Neuron (in vitro differentiated cells): ENCODE measurements at regions not wholly inside any gene's neighbourhood (a gene's known extent, or its start where the extent isn't known, plus 50 kb on each side); places are given as distances from the start of the nearest gene placed in this dataset.
"Not testable (repeated sequence)": the region's sequence is repeated elsewhere in the genome, so short reads cannot be mapped to it uniquely, and the experiment has no call there.

Experiments
- H2AFZ ChIP-seq: one replicate; pipeline ENCODE4 v1.6.1; 2013; ENCODE audit warnings: low read depth, mild to moderate bottlenecking, inconsistent platforms, low read length, moderate library complexity
- H3K27me3 ChIP-seq: one replicate; pipeline ENCODE4 v1.6.1; 2013; ENCODE audit warnings: low read length; ENCODE audit not compliant: insufficient read depth
- H3K36me3 ChIP-seq: one replicate; pipeline ENCODE4 v1.6.1; 2013; ENCODE audit warnings: low read length; ENCODE audit not compliant: insufficient read depth
- H3K4me1 ChIP-seq: one replicate; pipeline ENCODE4 v1.6.1; 2013; ENCODE audit warnings: low read length; ENCODE audit not compliant: insufficient read depth
- H3K4me3 ChIP-seq: 2 replicates; pipeline ENCODE4 v1.5.1; 2013; ENCODE audit warnings: mild to moderate bottlenecking, low read length, moderate library complexity
- H3K9me3 ChIP-seq: one replicate; pipeline ENCODE4 v1.6.1; 2013; ENCODE audit warnings: low read length

DNA sequence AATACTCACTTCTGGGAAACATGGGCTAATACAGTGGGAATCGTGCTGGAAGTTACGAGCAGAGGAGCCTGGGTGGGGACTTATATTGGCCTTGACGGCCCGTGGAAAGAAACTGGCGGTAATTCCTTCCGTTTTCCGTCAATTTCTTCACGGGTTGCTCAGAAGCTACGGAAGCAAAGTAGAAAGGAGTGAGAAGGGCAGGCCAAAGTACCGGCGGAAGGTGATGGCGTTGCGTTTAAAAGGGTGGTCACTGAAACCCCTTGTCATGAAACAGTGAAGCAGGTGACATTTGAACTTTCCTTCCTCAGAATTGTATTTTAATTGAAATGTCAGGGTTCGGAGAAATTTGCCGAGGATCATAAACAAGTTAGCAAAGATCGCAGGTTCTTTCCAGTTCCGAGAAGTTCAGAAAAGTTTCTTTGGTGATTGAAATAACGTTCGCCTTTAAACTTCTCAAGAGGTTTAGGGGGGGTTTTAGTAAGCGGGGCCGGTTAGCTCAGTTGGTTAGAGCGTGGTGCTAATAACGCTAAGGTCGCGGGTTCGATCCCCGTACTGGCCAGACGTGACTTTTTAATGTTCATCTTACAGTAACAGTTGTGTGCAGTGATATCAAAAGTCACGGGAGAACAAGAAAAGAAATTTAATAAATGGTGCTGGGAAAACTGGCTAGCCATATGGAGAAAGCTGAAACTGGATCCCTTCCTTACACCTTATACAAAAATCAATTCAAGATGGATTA, 96.7 kb upstream of the ZNF322 start:
- H3K36me3 ChIP-seq, H3K9me3 ChIP-seq, H3K27me3 ChIP-seq, H2AFZ ChIP-seq, H3K4me1 ChIP-seq: not testable (repeated sequence)
- peak overlapping the region; percentile 28 for H3K4me3 ChIP-seq

DNA sequence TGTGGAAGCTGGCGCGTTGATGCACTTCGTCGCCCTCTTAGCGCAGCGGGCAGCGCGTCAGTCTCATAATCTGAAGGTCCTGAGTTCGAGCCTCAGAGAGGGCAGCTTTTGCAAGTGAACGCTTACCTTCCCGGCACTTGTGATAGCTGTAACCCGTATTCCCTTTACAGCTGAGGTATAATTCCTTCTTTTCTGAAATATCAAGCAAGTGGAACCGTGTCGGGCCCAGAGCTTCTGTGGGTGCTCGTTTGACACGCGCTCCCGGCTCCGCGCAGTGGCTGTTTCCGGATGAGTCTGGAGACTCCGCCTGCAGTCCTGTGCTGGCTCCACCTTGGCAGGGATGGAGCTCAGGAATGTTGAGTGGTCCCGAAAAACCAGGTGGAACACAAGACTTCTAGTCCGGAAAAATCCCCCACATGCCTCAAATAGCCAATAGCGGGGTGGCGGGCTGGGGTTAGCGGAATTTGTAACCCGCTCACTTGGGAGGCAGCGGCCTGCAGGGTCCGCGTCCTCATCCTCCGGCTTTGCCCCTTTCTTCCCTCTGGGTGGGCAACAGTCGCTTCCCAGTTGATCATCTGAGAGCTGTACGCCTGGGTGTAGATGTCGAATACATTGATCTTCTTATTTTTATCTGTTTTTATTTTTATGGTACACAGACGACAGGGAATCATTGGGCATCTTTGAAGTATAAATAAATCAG, 106.8 kb upstream of the ZNF322 start:
- not testable (repeated sequence) for H2AFZ ChIP-seq, H3K27me3 ChIP-seq, H3K4me1 ChIP-seq, H3K9me3 ChIP-seq, H3K4me3 ChIP-seq, H3K36me3 ChIP-seq

DNA sequence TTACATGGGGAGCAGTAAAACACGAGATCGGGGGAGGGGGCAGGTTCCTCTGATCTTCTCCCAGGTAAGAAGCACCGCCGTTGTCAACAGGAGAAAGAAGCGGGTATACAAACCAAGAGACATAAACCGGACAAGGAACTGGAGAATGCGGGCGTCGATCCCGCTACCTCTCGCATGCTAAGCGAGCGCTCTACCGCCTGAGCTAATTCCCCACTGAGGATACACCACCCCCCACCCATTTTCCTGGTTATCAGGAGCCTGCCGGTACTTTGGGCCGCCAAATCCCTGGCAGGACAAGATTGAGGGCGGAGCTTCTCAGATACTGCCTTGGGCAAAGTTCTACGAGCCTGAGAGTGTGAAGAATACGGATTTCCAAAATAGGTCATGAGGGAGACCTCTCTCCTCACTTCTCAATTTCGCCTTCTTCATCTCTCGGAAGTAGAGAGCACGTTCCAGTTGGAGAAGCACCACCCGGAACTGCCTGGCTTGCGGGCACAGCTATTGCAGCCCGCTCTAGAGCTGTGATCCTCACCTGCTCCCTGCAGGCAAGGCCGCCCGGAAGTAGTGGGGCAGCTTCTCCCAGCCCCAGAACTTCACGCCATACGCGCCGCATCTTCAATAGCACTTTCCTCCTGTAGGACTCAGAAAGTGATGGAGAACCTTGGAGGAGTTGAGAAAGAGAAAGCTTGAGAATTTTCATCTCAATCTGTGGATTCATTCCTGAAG, 111.6 kb upstream of the ZNF322 start:
- not testable (repeated sequence) for H3K36me3 ChIP-seq, H3K4me3 ChIP-seq, H2AFZ ChIP-seq, H3K27me3 ChIP-seq, H3K4me1 ChIP-seq, H3K9me3 ChIP-seq

DNA sequence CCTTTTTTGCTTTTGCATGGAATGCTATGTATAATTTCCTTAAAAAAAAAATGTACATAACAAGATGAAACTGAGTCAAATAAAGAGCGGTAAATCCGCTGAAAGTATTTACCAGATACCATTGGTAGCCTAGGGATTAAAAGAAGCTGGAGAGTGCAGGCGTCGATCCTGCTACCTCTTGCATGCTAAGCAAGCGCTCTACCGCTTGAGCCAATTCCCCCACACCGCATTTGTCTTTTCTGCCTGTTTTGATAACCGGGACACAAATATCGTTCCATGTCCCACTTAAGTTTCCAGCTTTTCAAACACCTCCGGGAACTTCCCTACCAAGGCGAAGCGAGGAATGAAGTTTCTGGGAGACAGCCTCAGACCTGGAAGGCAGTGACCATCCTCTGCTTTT, 113.9 kb upstream of the ZNF322 start:
- H3K9me3 ChIP-seq: not testable (repeated sequence)

DNA sequence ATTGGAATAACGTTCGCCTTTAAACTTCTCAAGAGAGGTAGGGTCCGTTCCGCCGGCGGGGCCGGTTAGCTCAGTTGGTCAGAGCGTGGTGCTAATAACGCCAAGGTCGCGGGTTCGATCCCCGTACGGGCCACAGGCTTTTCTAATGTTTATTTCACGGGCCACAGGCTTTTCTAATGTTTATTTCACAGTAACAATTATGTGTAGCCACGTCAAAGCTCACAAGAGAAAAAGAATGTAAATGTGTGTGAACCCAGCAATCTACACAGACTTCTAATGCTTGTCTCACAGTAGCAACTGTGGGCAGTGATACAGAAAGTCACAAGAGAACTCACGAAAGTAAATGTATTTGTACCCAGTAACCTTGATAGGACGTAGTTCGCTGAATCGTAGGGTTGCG, 121.0 kb upstream of the ZNF322 start:
- not testable (repeated sequence) for H3K27me3 ChIP-seq, H2AFZ ChIP-seq, H3K36me3 ChIP-seq, H3K4me1 ChIP-seq, H3K9me3 ChIP-seq, H3K4me3 ChIP-seq

More for the DNA sequence above, 113.9 kb upstream of the ZNF322 start:
- H3K27me3 ChIP-seq, H3K4me1 ChIP-seq, H3K36me3 ChIP-seq, H3K4me3 ChIP-seq, H2AFZ ChIP-seq: not testable (repeated sequence)

DNA sequence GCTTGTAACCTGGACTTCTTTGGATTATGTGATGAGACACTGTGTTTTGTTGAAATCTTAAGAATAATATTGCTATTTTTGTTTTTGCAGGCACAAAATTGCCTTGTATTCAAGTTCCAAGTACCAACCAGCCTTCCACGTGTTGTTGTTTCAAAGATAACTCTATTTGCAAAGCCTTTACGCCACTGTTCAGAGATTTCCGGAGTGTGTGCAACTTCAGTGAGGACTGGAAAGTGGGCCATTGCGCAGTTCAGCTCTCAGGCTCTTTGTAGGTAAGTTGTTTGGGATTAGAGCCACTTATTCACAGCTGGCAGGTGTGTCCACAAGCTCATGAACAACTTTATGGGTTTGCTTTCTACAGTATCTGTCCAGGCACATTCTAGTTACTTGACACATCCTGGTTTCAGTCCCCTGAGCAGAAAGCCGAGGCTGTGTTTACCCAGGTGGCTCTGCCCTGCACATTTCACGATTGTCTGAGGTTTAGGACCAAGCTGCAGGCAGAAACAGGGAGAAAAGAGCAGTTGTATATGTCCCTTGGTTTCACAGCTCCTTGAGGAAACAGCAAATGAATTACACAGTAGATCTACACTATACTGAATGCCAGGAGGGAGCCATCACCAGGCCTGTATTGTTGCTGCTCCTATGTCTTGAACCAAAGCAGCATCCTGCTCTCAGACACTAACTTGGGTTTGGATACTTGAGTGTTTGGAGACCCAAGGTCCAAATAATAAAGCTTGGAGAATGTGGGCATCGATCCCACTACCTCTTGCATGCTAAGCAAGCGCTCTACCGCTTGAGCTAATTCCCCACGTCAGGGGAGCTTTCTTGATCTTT, 136.1 kb upstream of the ZNF322 start:
- not testable (repeated sequence) for H3K9me3 ChIP-seq, H3K4me1 ChIP-seq, H3K27me3 ChIP-seq, H3K36me3 ChIP-seq, H3K4me3 ChIP-seq, H2AFZ ChIP-seq

DNA sequence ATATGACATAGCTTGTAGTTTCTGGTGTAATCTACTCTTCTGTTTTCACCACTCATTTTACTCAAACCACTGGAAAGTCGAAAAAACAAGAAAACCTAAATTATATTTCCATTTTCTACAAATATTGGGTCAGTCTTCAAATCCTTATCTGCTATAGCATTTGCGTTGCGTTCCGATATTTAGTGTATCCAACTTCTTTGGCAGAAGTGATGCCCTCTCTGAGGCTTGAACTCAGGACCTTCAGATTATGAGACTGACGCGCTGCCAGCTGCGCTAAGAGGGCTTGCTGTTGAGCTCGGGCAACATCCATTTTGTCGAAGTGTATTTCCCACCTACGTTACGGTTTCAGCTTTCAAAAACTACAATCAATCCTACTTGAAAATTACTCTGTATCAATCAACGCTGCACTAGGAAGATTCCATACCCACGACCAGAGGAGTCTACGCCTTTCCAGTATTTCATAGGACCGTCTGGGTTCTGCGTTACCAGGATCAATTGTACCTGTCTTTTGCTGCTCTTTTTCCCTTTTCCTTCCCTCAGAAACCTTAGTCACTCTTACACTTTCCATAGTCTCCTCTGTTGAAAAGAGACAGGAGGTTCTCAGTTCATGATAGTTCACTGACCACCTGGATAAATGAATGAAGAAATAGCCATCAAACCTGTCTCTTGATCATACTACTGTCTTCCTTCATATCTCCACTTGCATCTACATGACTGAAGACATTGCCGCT, 140.5 kb upstream of the ZNF322 start:
- H3K9me3 ChIP-seq, H3K4me1 ChIP-seq, H3K27me3 ChIP-seq, H2AFZ ChIP-seq, H3K4me3 ChIP-seq, H3K36me3 ChIP-seq: not testable (repeated sequence)

DNA sequence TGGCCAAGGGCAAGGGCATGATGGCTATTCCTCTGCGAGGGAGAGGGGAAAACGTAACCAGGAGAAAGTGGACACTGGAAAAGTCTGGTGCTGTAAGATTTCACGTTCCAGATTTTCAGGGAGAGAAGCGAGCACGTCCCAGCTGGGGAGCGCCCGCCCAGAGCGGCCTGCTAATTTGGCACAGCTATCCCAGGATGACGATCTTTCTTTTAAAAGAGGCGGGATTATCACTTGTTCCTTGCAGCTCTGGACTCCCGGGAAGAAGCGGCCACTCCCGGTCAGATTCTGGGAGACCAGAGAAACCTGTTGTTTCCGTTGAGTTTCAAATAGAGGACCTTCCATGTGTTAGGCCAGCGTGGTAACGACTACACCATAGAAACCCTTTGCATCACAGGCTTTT, 144.2 kb upstream of the ZNF322 start:
- not testable (repeated sequence) for H2AFZ ChIP-seq, H3K4me1 ChIP-seq, H3K27me3 ChIP-seq, H3K9me3 ChIP-seq, H3K4me3 ChIP-seq, H3K36me3 ChIP-seq

DNA sequence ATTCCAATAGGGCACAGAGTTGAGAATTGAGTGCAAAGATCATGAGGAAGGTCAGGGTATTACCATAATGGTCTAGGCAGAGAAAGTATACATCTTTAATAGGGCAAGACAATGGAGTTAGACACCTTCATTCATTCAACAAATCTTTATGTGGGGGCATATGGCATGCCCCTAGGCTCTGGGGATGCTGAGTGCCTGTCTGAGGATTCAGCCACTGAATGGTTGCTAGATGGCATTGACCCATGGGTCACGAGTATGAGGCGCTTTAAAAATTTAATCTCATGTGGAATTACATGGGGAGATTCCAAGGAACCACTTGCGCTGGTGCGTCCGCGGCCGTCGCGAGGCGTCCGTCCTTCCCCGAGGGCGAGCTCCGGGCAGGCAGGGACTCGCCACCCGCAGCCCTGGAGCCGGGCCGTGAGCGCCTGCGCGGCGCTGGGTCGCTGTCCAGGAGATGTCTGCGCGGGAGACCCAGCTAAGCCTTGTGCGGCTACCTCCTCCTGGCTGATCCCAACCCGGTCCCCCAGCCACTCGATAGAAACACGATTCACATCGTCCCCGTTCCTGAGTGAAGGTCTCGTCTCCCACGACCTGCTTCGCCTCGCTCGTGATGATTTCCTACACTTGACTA, 152.1 kb upstream of the ZNF322 start:
- H3K27me3 ChIP-seq: not testable (repeated sequence)

DNA sequence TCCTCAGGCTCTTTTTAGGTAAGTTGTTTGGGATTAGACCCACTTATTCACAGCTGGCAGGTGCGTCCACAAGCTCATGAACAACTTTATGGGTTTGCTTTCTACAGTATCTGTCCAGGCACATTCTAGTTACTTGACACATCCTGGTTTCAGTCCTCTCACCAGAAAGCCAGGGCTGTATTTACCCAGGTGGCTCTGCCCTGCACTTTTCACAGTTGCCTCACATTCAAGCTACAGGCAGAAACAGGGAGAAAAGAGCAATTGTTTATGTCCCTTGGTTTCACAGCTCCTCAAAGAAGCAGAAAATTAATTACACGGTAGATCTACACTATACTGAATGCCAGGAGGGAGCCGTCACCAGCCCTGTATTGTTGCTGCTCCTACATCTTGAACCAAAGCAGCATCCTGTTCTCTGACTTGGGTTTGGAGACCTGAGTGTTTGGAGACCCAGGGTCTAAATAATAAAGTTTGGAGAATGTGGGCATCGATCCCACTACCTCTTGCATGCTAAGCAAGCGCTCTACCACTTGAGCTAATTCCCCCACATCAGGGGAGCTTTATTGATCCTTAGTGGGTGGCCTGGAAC, 159.2 kb upstream of the ZNF322 start:
- not testable (repeated sequence) for H3K9me3 ChIP-seq, H3K4me3 ChIP-seq, H3K36me3 ChIP-seq, H3K4me1 ChIP-seq, H3K27me3 ChIP-seq, H2AFZ ChIP-seq

More for the DNA sequence above, 152.1 kb upstream of the ZNF322 start:
- not testable (repeated sequence) for H2AFZ ChIP-seq, H3K4me3 ChIP-seq, H3K9me3 ChIP-seq, H3K4me1 ChIP-seq, H3K36me3 ChIP-seq

DNA sequence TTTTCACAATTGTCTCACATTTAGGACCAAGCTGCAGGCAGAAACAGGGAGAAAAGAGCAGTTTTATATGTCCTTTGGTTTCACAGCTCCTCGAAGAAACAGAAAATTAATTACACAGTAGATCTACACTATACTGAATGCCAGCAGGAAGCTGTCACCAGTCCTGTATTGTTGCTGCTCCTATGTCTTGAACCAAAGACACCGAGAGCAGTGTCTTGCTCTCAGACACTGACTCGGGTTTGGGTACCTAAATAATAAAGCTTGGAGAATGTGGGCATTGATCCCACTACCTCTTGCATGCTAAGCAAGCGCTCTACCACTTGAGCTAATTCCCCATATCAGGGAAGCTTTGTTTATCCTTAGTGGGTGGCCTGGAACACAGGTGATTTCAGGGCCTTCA, 168.4 kb upstream of the ZNF322 start:
- not testable (repeated sequence) for H2AFZ ChIP-seq, H3K36me3 ChIP-seq, H3K9me3 ChIP-seq, H3K4me3 ChIP-seq, H3K27me3 ChIP-seq, H3K4me1 ChIP-seq

DNA sequence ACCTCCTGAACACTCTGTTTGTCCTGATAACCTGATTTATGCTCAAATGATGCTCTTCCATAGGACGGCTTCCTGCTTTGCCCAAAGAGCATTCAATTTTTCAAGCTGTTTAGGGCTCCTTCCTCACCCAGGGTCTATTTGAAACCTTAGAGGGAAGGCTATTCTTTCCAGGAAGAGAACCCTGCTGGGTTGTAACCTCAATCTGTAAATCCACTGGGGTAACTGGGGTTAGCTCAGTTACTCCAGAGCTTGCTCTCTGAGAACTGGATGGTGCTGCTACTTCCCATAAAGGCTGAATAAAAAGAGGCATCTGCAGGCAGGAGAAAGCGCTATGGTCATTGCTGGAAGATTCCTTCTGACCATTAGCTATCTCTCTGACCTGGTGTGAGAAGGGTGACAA, 169.9 kb upstream of the ZNF322 start:
- not testable (repeated sequence) for H3K27me3 ChIP-seq, H3K4me1 ChIP-seq, H3K9me3 ChIP-seq, H3K36me3 ChIP-seq, H3K4me3 ChIP-seq, H2AFZ ChIP-seq
